ENCODE measurements at regions not wholly inside any gene's neighbourhood (a gene's known extent, or its start where the extent isn't known, plus 50 kb on each side); places are given as distances from the start of the nearest gene placed in this dataset.

GRCh38 chr6:170172392-170172791 is 118.5 kb downstream of the DLL1 start:
- no peak for TF ChIP-seq POLR2AphosphoS5 (IDR thresholded peaks at IDR 0.05; ENCODE audit: low read depth, low read length)
- no peak for TF ChIP-seq POLR2A (IDR thresholded peaks at IDR 0.05; ENCODE audit: low read depth, low read length)
- no peak for TF ChIP-seq PAX5 (IDR thresholded peaks at IDR 0.05; ENCODE audit: insufficient read depth, low read length, severe bottlenecking)
- TF ChIP-seq TAF1 (IDR thresholded peaks at IDR 0.05; ENCODE audit: low read depth, low read length): no peak
- no peak for TF ChIP-seq POU2F2 (IDR thresholded peaks at IDR 0.05; ENCODE audit: low read depth, low read length)
